HepG2 (cell line): ENCODE measurements at regions not wholly inside any gene's neighbourhood (a gene's known extent, or its start where the extent isn't known, plus 50 kb on each side); places are given as distances from the start of the nearest gene placed in this dataset.

ENCODE experiments used
- ATAC-seq: fragments of 200-7000 bp; cut with Tn5 transposase; 3 replicates; pipeline ENCODE4 v1.9.1; 2020; ENCODE audit warnings: mild to moderate bottlenecking, moderate library complexity
- BruUV-seq: library from RNA; stranded (reverse); fragments of 400-500 nt; replicated peaks from 2 replicates; lab custom pipeline; 2021; lab: Mats Ljungman, UMichigan
- CTCF ChIA-PET: fragments of 300-600 bp; formaldehyde crosslinking; extraction: SDS; loops from one replicate; lab custom pipeline; 2021; ENCODE audit warnings: low total read pairs, inconsistent platforms, low intra/inter-chr PET ratio; lab: Yijun Ruan, JAX
- POLR2A ChIA-PET: fragments of 350-600 bp; sonication (Branson Sonifier 250); formaldehyde crosslinking; loops from one replicate; lab custom pipeline; 2020; ENCODE audit warnings: antibody characterized with exemption, inconsistent platforms; lab: Yijun Ruan, JAX
- DNase-seq: peaks from one replicate; pipeline ENCODE4 v3.0.0-alpha.2; 2015; ENCODE audit warnings: low spot score
- FAIRE-seq: peaks from 3 replicates; lab custom pipeline; 2011; peaks lifted over from hg19 to GRCh38; lab: Jason Lieb, UNC
- H2AFZ ChIP-seq: one replicate; pipeline ENCODE4 v1.6.1; 2011; ENCODE audit warnings: low read length, inconsistent platforms
- H3K27ac ChIP-seq: fragments of 300-600 bp; 3 replicates; pipeline ENCODE4 v1.8.0; 2011; ENCODE audit warnings: mixed run types, mild to moderate bottlenecking, mixed read lengths, low read length, inconsistent platforms; ENCODE audit not compliant: insufficient read depth; ENCODE audit errors: extremely low read length
- H3K27me3 ChIP-seq, 2 experiments: fragments of 200-600 bp in 1 of 2; 2 replicates in 1 of 2; 3 replicates in 1 of 2; pipeline versions ENCODE4 v1.6.0 to v1.8.0; 2011; ENCODE audit warnings: low read length in 2 of 2, mild to moderate bottlenecking in 2 of 2, moderate library complexity in 2 of 2, inconsistent platforms in 1 of 2; ENCODE audit not compliant: insufficient read depth in 2 of 2, control insufficient read depth in 1 of 2
- H3K36me3 ChIP-seq, 2 experiments: fragments of 200-600 bp in 1 of 2; replicated peaks in 1 of 2; 2 replicates in 1 of 2; 3 replicates in 1 of 2; pipeline versions ENCODE4 v1.5.1 to v1.8.0; 2011; ENCODE audit warnings: low read length in 2 of 2, inconsistent platforms in 1 of 2; ENCODE audit not compliant: insufficient read depth in 2 of 2, control insufficient read depth in 1 of 2
- H3K4me1 ChIP-seq: 2 replicates; pipeline ENCODE4 v1.5.1; 2012; ENCODE audit warnings: low read length, inconsistent platforms; ENCODE audit not compliant: insufficient read depth
- H3K4me2 ChIP-seq: 2 replicates; pipeline ENCODE4 v1.6.0; 2011; ENCODE audit warnings: low read depth, low read length, inconsistent platforms
- H3K4me3 ChIP-seq, 3 experiments: fragments of 200-600 bp in 1 of 3; sonication (generic), shearing (Covaris generic) in 1 of 3; replicated peaks in 1 of 3; 2 replicates each; pipeline ENCODE4 v1.5.1; 2011 to 2016; ENCODE audit warnings: low read length in 3 of 3, inconsistent platforms in 2 of 3, low read depth in 2 of 3, mild to moderate bottlenecking in 2 of 3, control low read depth in 1 of 3, mixed read lengths in 1 of 3; ENCODE audit not compliant: insufficient read depth in 1 of 3
- H3K79me2 ChIP-seq: one replicate; pipeline ENCODE4 v1.6.1; 2011; ENCODE audit warnings: low read length, inconsistent platforms; ENCODE audit not compliant: insufficient read depth
- H3K9ac ChIP-seq: 2 replicates; pipeline ENCODE4 v1.6.0; 2011; ENCODE audit warnings: mild to moderate bottlenecking, low read depth, low read length, inconsistent platforms; ENCODE audit not compliant: insufficient read depth
- H3K9me3 ChIP-seq: 2 replicates; pipeline ENCODE4 v1.5.1; 2012; ENCODE audit warnings: mild to moderate bottlenecking, low read length
- H4K20me1 ChIP-seq: 2 replicates; pipeline ENCODE4 v1.6.0; 2011; ENCODE audit warnings: inconsistent platforms, mild to moderate bottlenecking, low read length, moderate library complexity; ENCODE audit not compliant: insufficient read depth
- MIXL1 ChIP-seq: IDR thresholded peaks from 2 replicates; pipeline ENCODE4 v1.6.1; 2016
- PHF21A ChIP-seq: sonication (generic); formaldehyde crosslinking; IDR thresholded peaks from 2 replicates; pipeline ENCODE4 v1.5.0; 2020; ENCODE audit warnings: mild to moderate bottlenecking, missing genetic modification reagents
- RBAK ChIP-seq: sonication (generic); formaldehyde crosslinking; IDR thresholded peaks from 2 replicates; pipeline ENCODE4 v1.5.1; 2020; ENCODE audit warnings: mild to moderate bottlenecking, missing genetic modification reagents
- ZNF20 ChIP-seq: sonication (generic); formaldehyde crosslinking; IDR thresholded peaks from 2 replicates; pipeline ENCODE4 v1.4.0; 2020; ENCODE audit warnings: mild to moderate bottlenecking, moderate library complexity, missing genetic modification reagents
- WGBS: methylation state at CpG from one replicate; pipeline ENCODE4 v1.1.6; 2017; ENCODE audit warnings: low lambda C conversion rate; 5-methylcytosine and 5-hydroxymethylcytosine counted together
- in situ Hi-C: cut with HindIII; loops from 2 replicates; pipeline ENCODE4 v1.10.0; 2017; ENCODE audit warnings: low pct_unique_long_range_greater_than_20kb; ENCODE audit not compliant: extremely low pct_ligation_motif_present
- intact Hi-C: fragments of 100-400 bp; cut with micrococcal nuclease; formaldehyde crosslinking; loops from one replicate; pipeline ENCODE4 v1.10.0; 2022; ENCODE audit not compliant: unreplicated experiment
- TF ChIP-seq, protein P1 (sequence below): sonication (generic); formaldehyde crosslinking; IDR thresholded peaks from 2 replicates; pipeline ENCODE4 v1.5.0; 2020; ENCODE audit warnings: missing genetic modification reagents, mild to moderate bottlenecking, borderline replicate concordance

DNA sequence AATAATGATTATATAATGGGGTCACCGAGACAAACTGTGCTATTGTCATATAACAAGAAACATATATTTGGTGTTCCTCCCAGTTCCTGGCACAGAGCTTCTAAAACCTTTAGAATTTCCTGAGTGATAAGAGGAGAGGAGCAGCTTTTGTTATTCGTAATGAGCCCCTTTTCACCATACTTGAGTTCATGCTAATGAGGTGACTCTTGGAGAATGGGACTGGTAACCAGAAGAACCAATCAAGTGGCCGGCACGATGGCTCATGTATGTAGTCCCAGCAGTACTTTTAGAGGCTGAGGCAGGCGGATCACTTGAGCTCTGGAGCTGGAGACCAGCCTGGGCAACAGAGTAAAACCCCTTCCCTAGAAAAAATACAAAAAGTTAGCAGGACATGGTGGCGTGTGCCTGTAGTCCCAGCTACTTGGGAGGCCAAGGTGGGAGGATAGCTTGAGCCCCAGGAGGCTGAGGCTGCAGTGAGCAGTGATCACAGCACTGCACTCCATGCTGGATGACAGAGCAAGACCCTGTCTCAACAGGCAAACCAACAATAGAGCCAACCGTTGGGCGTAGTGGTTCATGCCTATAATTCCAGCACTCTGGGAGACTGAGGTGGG, 62.7 kb upstream of the FTH1 start:
- DNase-seq (no peak), FAIRE-seq (no peak), ATAC-seq (no peak)
- intact Hi-C loops (no loop called here), in situ Hi-C loops (no loop called here)
- Histone ChIP-seq H3K4me3 (no peak overlapping the region), H3K27me3 (peaks cover 0 to 9% of the 10 kb centered on the region in 2 experiments; a peak in 3 of 5 replicates), H3K9me3 (no peaks in the 10 kb centered on the region), H2AFZ (no peak overlapping the region), H3K9ac (no peak overlapping the region), H3K4me2 (no peak overlapping the region), H4K20me1 (no peaks in the 10 kb centered on the region), H3K36me3 (no peaks in the 10 kb centered on the region), H3K79me2 (no peaks in the 10 kb centered on the region), H3K27ac (no peak overlapping the region), H3K4me1 (peaks cover 43% of the 10 kb centered on the region)
- POLR2A ChIA-PET = interaction anchor here (1.0 kb wide), 1 partner anchor 56 kb away, joined by 3 read pairs; no protein-coding TSS in a partner anchor
- TF ChIP-seq, protein P1, sequence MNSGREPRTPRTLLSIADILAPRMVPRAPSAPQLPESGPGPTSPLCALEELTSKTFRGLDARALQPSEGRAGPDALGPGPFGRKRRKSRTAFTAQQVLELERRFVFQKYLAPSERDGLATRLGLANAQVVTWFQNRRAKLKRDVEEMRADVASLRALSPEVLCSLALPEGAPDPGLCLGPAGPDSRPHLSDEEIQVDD (CRISPR knock-in tag) = no peak
- BruUV-seq = no TSS peak
- CTCF ChIA-PET = no interaction called here
- WGBS = 79% methylated on average over 8 of the region's 8 CpGs

GRCh38 chr11:62026739-62027370, 59.4 kb upstream of the FTH1 start:
- Histone ChIP-seq H2AFZ (no peak overlapping the region), H3K4me1 (peaks cover 49% of the 10 kb centered on the region), H3K27ac (no peak overlapping the region)
- WGBS = 74% methylated on average over 6 of the region's 6 CpGs
- DNase-seq = no peak
- CTCF ChIA-PET = no interaction called here
- intact Hi-C loops = no loop called here
- TF ChIP-seq PHF21A (CRISPR knock-in tag) (no peak), MIXL1 (no peak), RBAK (CRISPR knock-in tag) (no peak), ZNF20 (peak; percentile 98)
- TF ChIP-seq, all 625 proteins: peak for 1
- no peaks in the 10 kb centered on the region for H3K27me3 ChIP-seq
- H3K79me2 ChIP-seq = no peaks in the 10 kb centered on the region
- FAIRE-seq (no peak), ATAC-seq (no peak)
- H3K9ac ChIP-seq = no peak overlapping the region
- no peak overlapping the region for H3K4me3 ChIP-seq
- H3K4me2 ChIP-seq = no peak overlapping the region
- POLR2A ChIA-PET = interaction anchor here (2.4 to 4.3 kb wide), 3 partner anchors 54 to 64 kb away, joined by 13 to 49 read pairs (median 45); partner anchors contain the start of gene FTH1
- no peaks in the 10 kb centered on the region for H3K9me3 ChIP-seq
- no peaks in the 10 kb centered on the region for H4K20me1 ChIP-seq
- H3K36me3 ChIP-seq = no peaks in the 10 kb centered on the region
- in situ Hi-C loops = no loop called here
- no TSS peak for BruUV-seq
